Lung microvascular endothelial cell (primary cell): ENCODE measurements at regions not wholly inside any gene's neighbourhood (a gene's known extent, or its start where the extent isn't known, plus 50 kb on each side); places are given as distances from the start of the nearest gene placed in this dataset.
"Not testable (repeated sequence)": the region's sequence is repeated elsewhere in the genome, so short reads cannot be mapped to it uniquely, and the experiment has no call there.

Experiments used
- DNase-seq, 2 donors: peaks; one replicate each; pipeline versions ENCODE4 v3.0.0 to v3.0.0-alpha.2; 2010; ENCODE audit warnings: low read depth in 2 of 2

GRCh38 chr6:21742238-21742660 lies 148.7 kb downstream of the SOX4 start:
- peak in 1 of 2 donors; percentile 95 for DNase-seq

GRCh38 chr6:21744331-21744730 lies 150.8 kb downstream of the SOX4 start:
- DNase-seq, result no peak

- DNase-seq, result no peak
Measured at GRCh38 chr6:21745543-21746337, 152.2 kb downstream of the SOX4 start.

GRCh38 chr6:21747441-21747840 lies 153.9 kb downstream of the SOX4 start:
- no peak for DNase-seq

GRCh38 chr6:21748343-21749056 lies 154.9 kb downstream of the SOX4 start:
- DNase-seq, result no peak

- no peak for DNase-seq
Measured at GRCh38 chr6:21749754-21750153, 156.2 kb downstream of the SOX4 start.

- DNase-seq, result no peak
Measured at GRCh38 chr6:21750575-21750974, 157.0 kb downstream of the SOX4 start.

- no peak for DNase-seq
Measured at GRCh38 chr6:21751608-21752007, 158.1 kb downstream of the SOX4 start.

- peak in 1 of 2 donors; percentile 48 for DNase-seq
Measured at GRCh38 chr6:21752054-21752811, 158.7 kb downstream of the SOX4 start.

GRCh38 chr6:21753241-21754108 lies 159.9 kb downstream of the SOX4 start:
- DNase-seq, result peak; percentile 44 to 55

GRCh38 chr6:21754891-21755290 lies 161.3 kb downstream of the SOX4 start:
- peak in 1 of 2 donors; percentile 75 for DNase-seq

GRCh38 chr6:21756487-21756886 lies 162.9 kb downstream of the SOX4 start:
- DNase-seq, result no peak

GRCh38 chr6:21757392-21757791 lies 163.8 kb downstream of the SOX4 start:
- not testable (repeated sequence) for DNase-seq

GRCh38 chr6:21759721-21760120 lies 166.2 kb downstream of the SOX4 start:
- no peak for DNase-seq

- DNase-seq, result not testable (repeated sequence)
Measured at GRCh38 chr6:21761053-21761730, 167.6 kb downstream of the SOX4 start.

GRCh38 chr6:21764989-21765388 lies 171.4 kb downstream of the SOX4 start:
- DNase-seq, result no peak

- DNase-seq, result peak; percentile 27 to 86
Measured at GRCh38 chr6:21767891-21768648, 174.5 kb downstream of the SOX4 start.

- peak; percentile 29 to 92 for DNase-seq
Measured at GRCh38 chr6:21769405-21769861, 175.9 kb downstream of the SOX4 start.

- peak in 1 of 2 donors; percentile 31 for DNase-seq
Measured at GRCh38 chr6:21769968-21770367, 176.4 kb downstream of the SOX4 start.
